GM12864 (cell line): ENCODE measurements at regions not wholly inside any gene's neighbourhood (a gene's known extent, or its start where the extent isn't known, plus 50 kb on each side); places are given as distances from the start of the nearest gene placed in this dataset.
"Not testable (repeated sequence)": the region's sequence is repeated elsewhere in the genome, so short reads cannot be mapped to it uniquely, and the experiment has no call there.

Source experiments
- DNase-seq: peaks from one replicate; pipeline ENCODE4 v3.0.0-alpha.2; 2011; ENCODE audit warnings: low read depth
- H3K4me3 ChIP-seq: 2 replicates; pipeline ENCODE4 v1.5.1; 2011; ENCODE audit warnings: mild to moderate bottlenecking, low read depth, low read length, control low read depth
- CTCF ChIP-seq: IDR thresholded peaks from 2 replicates; pipeline ENCODE4 v1.5.1; 2011; ENCODE audit warnings: low read depth, mild to moderate bottlenecking, moderate library complexity, low read length, control low read depth, inconsistent platforms; ENCODE audit errors: missing control alignments

GRCh38 chr3:145087038-145087437, 1073.9 kb downstream of the PLOD2 start:
- no peak for TF ChIP-seq CTCF
- no peak overlapping the region for H3K4me3 ChIP-seq
- no peak for DNase-seq

GRCh38 chr3:145088917-145089316, 1072.1 kb downstream of the PLOD2 start:
- H3K4me3 ChIP-seq: no peak overlapping the region
- DNase-seq: no peak
- TF ChIP-seq CTCF: no peak

- no peak for DNase-seq
These were observed 1071.6 kb downstream of the PLOD2 start for GRCh38 chr3:145089337-145089736.

GRCh38 chr3:145094355-145094941, 1066.5 kb downstream of the PLOD2 start:
- H3K4me3 ChIP-seq: no peak overlapping the region
- DNase-seq: peak; percentile 3
- no peak for TF ChIP-seq CTCF

More at GRCh38 chr3:145089337-145089736, 1071.6 kb downstream of the PLOD2 start:
- no peak for TF ChIP-seq CTCF
- H3K4me3 ChIP-seq: no peak overlapping the region

GRCh38 chr3:145111141-145111540, 1049.8 kb downstream of the PLOD2 start:
- DNase-seq, H3K4me3 ChIP-seq: not testable (repeated sequence)

- no peak for DNase-seq
- TF ChIP-seq CTCF: no peak
- H3K4me3 ChIP-seq: no peak overlapping the region
These were observed 1044.2 kb downstream of the PLOD2 start for GRCh38 chr3:145116769-145117168.

GRCh38 chr3:145118303-145118702, 1042.7 kb downstream of the PLOD2 start:
- no peak for TF ChIP-seq CTCF
- DNase-seq: no peak
- no peak overlapping the region for H3K4me3 ChIP-seq
